Posterior cingulate gyrus (tissue), 11 donors: ENCODE measurements at regions not wholly inside any gene's neighbourhood (a gene's known extent, or its start where the extent isn't known, plus 50 kb on each side); places are given as distances from the start of the nearest gene placed in this dataset.
"Not testable (repeated sequence)": the region's sequence is repeated elsewhere in the genome, so short reads cannot be mapped to it uniquely, and the experiment has no call there.

Experiments
- DNase-seq, 10 donors: peaks; one replicate each; pipeline versions ENCODE4 v3.0.0 to v3.0.0-alpha.2; 2020 to 2021; ENCODE audit warnings: mixed read lengths in 3 of 10
- intact Hi-C: fragments of 100-400 bp; cut with DNase I; formaldehyde crosslinking; loops from one replicate; pipeline ENCODE4 v1.15.1; 2023

GRCh38 chr6:40666530-40666929 is 79.4 kb upstream of the LRFN2 start:
- no peak for DNase-seq
- intact Hi-C loops = no loop called here

DNA sequence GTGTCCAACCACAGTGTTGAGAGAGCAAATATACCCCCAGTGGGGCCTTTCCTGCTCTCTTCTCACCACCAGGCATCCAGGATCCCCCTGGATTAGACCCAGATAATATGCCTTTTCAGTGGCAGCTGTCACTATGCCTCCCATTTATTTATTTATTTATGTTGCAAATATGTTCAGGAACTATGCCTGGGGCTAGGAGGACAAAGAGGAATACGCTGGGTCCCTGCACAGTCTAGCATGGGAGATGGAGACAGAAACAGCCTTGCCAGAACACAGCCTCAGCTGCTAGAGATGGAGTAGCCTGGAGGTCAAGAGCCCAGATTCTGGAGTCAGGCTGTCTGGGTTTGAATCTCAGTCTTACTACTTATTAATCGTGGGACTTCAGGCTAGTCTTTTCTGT is 74.6 kb upstream of the LRFN2 start:
- no peak for DNase-seq
- intact Hi-C loops = no loop called here

- DNase-seq, intact Hi-C loops: not testable (repeated sequence)
These were observed 69.6 kb upstream of the LRFN2 start for GRCh38 chr6:40656772-40657171.

DNA sequence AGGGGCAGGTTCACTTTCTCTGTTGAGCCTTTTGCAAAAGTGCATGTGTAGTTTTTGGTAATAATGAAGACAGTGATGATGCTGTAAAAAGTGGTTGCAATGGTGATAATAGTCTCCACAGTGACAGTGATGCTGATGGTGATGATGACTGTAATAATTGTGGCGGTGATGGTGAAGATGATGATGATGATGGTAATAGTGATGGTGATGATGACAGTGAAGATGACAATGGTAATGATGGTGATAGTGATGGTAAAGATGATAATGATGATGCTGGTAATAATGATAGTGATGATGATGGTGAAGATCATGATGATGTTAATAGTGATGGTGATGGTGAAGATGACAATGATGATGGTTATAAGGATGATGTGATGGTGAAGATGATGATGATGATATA is 67.7 kb upstream of the LRFN2 start:
- DNase-seq = no peak
- intact Hi-C loops = no loop called here

DNA sequence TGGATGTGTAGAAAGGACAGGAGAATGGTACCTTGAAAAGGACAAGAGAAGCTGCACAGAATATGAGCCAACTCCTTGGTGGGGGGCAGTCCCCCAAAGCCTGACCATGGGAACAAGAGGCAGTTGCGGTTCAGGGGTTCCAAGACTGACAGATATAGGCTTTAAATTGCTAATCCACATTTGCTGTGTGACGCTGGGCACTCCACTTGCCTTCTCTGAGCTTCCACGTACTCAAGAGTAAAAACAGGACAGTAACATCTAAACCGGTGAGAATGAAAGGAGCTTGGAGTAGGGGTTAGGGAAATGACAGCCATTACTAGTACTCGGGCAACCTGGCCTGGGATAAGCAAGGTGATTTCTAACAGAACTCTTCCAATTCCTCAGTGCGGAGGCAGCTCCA is 57.9 kb upstream of the LRFN2 start:
- intact Hi-C loops = no loop called here
- DNase-seq = no peak

DNA sequence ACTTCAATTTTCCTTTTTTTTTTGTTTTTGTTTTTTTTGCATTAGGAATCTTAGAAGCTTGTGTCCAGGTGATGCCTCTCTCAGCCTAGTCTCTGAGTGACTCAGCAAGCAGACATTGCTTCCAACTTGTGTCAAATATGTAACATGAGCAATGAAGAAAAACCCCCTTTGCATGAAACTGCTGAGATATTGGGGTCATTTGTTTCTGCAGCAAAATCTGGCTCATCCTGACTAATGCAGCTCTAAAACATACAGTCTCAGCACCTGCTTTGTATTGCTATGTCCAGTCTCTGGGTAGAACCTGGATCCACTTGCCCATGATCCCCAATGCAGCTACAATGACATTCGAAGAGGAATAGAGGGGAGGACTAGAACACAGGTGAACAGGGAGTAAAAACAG is 55.7 kb upstream of the LRFN2 start:
- DNase-seq = no peak
- intact Hi-C loops = no loop called here

DNA sequence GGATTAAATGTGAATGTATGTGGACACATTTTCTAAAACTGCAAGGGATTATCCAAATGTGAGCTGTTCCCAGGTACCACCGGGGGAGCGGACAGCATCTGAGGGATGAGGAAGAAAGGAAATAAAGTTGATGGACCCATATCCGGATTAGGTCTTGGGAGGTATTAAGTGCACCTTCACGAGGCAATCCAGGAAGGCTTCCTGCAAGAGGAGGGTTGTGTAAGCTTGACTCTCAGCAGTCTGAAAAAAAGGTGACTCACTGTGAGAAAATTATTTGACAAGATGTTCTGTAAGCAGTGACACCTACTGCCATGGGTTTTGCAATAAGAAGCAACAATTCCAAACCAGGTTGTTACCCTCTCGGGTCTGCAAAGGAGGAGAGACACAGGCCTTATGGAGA is 55.0 kb upstream of the LRFN2 start:
- intact Hi-C loops = no loop called here
- no peak for DNase-seq

GRCh38 chr6:40640599-40641227 is 53.5 kb upstream of the LRFN2 start:
- intact Hi-C loops = no loop called here
- peak in 8 of 10 donors; percentile 20 to 92 (median 46) for DNase-seq
